ENCODE measurements at regions not wholly inside any gene's neighbourhood (a gene's known extent, or its start where the extent isn't known, plus 50 kb on each side); places are given as distances from the start of the nearest gene placed in this dataset.

DNA sequence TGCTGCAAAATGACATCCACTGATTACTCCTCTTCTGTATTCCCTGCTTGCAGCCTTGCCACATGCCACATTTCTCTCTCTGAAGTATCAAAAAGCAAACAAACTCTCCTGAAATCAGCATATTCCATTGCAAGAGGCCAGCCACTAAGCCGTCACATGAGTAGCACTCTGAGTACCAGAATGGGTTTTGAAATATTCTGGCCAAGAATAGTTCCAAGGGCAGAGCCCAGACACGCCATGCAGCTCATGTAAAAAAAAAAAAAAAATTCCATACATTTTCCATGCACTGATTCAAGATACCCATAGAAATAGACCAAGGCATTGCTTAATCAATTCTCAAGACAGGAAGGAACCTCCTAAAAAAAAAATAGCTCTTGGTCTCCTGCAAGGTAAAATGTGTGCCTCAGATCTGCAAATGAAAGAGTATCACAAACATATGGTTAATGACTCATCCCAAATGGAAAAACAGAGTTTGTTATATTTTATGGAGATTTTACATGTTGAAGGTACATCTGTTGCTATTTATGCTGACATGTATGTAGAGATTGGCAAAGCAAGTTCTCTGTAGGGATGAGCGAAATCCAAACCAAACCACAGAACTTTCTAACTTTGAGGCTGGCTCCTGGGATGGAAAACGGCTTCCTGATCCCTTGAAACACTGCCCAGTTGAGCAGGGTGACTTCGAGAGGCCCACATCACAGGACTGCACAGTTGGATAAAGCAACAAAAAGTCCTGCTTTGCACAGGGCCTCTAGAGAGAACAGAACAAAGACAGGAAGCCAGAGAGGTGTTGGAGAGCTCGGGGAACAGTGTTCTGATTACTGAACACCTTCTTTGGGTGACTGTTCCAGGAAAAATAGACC lies 346.2 kb downstream of the ZNF521 start:
- H3K4me3 ChIP-seq (replicated peaks in 1 of 2; ENCODE audit: low read depth in 2 of 2, low read length in 2 of 2), result no peak overlapping the region
- DNase-seq (ENCODE audit: low read depth in 2 of 2), result peak in 1 of 2 donors; percentile 30
- TF ChIP-seq, protein P1, sequence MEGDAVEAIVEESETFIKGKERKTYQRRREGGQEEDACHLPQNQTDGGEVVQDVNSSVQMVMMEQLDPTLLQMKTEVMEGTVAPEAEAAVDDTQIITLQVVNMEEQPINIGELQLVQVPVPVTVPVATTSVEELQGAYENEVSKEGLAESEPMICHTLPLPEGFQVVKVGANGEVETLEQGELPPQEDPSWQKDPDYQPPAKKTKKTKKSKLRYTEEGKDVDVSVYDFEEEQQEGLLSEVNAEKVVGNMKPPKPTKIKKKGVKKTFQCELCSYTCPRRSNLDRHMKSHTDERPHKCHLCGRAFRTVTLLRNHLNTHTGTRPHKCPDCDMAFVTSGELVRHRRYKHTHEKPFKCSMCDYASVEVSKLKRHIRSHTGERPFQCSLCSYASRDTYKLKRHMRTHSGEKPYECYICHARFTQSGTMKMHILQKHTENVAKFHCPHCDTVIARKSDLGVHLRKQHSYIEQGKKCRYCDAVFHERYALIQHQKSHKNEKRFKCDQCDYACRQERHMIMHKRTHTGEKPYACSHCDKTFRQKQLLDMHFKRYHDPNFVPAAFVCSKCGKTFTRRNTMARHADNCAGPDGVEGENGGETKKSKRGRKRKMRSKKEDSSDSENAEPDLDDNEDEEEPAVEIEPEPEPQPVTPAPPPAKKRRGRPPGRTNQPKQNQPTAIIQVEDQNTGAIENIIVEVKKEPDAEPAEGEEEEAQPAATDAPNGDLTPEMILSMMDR (IDR thresholded peaks at IDR 0.05; ENCODE audit: low read depth, low read length), result no peak

DNA sequence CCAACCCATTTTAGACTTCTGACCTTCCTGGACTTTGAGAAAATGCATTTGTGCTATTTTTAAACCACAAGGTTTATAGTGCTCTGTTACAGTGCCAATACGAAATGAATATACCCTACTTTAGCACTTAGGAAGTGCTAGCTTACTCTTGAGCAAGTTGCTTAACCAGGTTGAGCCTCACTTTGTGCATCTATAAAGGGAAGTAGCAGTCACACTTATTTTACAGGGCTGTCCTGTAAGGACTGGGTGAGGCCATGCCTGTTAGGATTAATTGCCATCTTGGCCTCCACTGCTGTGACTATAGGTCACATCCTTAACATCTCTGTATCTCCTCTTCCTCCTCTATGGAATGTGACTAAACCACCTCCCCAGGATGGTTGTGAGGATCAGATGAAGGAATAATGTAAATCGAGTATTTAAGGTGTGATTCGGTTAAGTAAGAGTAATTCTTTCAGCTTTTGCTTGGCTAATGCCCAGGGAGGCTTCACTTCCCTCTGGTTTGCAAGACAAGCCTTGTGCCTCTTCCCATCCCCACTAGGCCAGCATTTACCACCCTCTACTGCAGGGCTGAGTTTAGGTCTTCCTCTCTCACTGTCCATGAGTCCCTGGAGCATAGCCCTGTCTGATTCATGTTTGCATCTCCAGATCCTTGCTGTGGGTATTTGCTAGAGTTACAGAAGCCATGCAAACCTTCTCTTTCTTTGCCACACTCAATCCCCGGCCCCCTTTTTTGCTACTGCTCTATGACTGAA lies 341.2 kb downstream of the ZNF521 start:
- no peak for DNase-seq (ENCODE audit: low read depth in 2 of 2)

More for the DNA sequence above, 341.2 kb downstream of the ZNF521 start:
- no peak overlapping the region for H3K4me3 ChIP-seq (replicated peaks in 1 of 2; ENCODE audit: low read depth in 2 of 2, low read length in 2 of 2)
- TF ChIP-seq, protein P1 (IDR thresholded peaks at IDR 0.05; ENCODE audit: low read depth, low read length), result no peak

All from cardiac fibroblast (primary cell).